HepG2 (cell line): ENCODE measurements at regions not wholly inside any gene's neighbourhood (a gene's known extent, or its start where the extent isn't known, plus 50 kb on each side); places are given as distances from the start of the nearest gene placed in this dataset.

Experiments
- ATAC-seq: fragments of 200-7000 bp; cut with Tn5 transposase; 3 replicates; pipeline ENCODE4 v1.9.1; 2020; ENCODE audit warnings: mild to moderate bottlenecking, moderate library complexity
- BruUV-seq: library from RNA; stranded (reverse); fragments of 400-500 nt; replicated peaks from 2 replicates; lab custom pipeline; 2021; lab: Mats Ljungman, UMichigan
- CTCF ChIA-PET: fragments of 300-600 bp; formaldehyde crosslinking; extraction: SDS; loops from one replicate; lab custom pipeline; 2021; ENCODE audit warnings: low total read pairs, inconsistent platforms, low intra/inter-chr PET ratio; lab: Yijun Ruan, JAX
- POLR2A ChIA-PET: fragments of 350-600 bp; sonication (Branson Sonifier 250); formaldehyde crosslinking; loops from one replicate; lab custom pipeline; 2020; ENCODE audit warnings: antibody characterized with exemption, inconsistent platforms; lab: Yijun Ruan, JAX
- DNase-seq: peaks from one replicate; pipeline ENCODE4 v3.0.0-alpha.2; 2015; ENCODE audit warnings: low spot score
- FAIRE-seq: peaks from 3 replicates; lab custom pipeline; 2011; peaks lifted over from hg19 to GRCh38; lab: Jason Lieb, UNC
- H2AFZ ChIP-seq: one replicate; pipeline ENCODE4 v1.6.1; 2011; ENCODE audit warnings: low read length, inconsistent platforms
- H3K27ac ChIP-seq: fragments of 300-600 bp; 3 replicates; pipeline ENCODE4 v1.8.0; 2011; ENCODE audit warnings: mixed run types, mild to moderate bottlenecking, mixed read lengths, low read length, inconsistent platforms; ENCODE audit not compliant: insufficient read depth; ENCODE audit errors: extremely low read length
- H3K27me3 ChIP-seq, 2 experiments: fragments of 200-600 bp in 1 of 2; 2 replicates in 1 of 2; 3 replicates in 1 of 2; pipeline versions ENCODE4 v1.6.0 to v1.8.0; 2011; ENCODE audit warnings: low read length in 2 of 2, mild to moderate bottlenecking in 2 of 2, moderate library complexity in 2 of 2, inconsistent platforms in 1 of 2; ENCODE audit not compliant: insufficient read depth in 2 of 2, control insufficient read depth in 1 of 2
- H3K36me3 ChIP-seq, 2 experiments: fragments of 200-600 bp in 1 of 2; replicated peaks in 1 of 2; 2 replicates in 1 of 2; 3 replicates in 1 of 2; pipeline versions ENCODE4 v1.5.1 to v1.8.0; 2011; ENCODE audit warnings: low read length in 2 of 2, inconsistent platforms in 1 of 2; ENCODE audit not compliant: insufficient read depth in 2 of 2, control insufficient read depth in 1 of 2
- H3K4me1 ChIP-seq: 2 replicates; pipeline ENCODE4 v1.5.1; 2012; ENCODE audit warnings: low read length, inconsistent platforms; ENCODE audit not compliant: insufficient read depth
- H3K4me2 ChIP-seq: 2 replicates; pipeline ENCODE4 v1.6.0; 2011; ENCODE audit warnings: low read depth, low read length, inconsistent platforms
- H3K4me3 ChIP-seq, 3 experiments: fragments of 200-600 bp in 1 of 3; sonication (generic), shearing (Covaris generic) in 1 of 3; replicated peaks in 1 of 3; 2 replicates each; pipeline ENCODE4 v1.5.1; 2011 to 2016; ENCODE audit warnings: low read length in 3 of 3, inconsistent platforms in 2 of 3, low read depth in 2 of 3, mild to moderate bottlenecking in 2 of 3, control low read depth in 1 of 3, mixed read lengths in 1 of 3; ENCODE audit not compliant: insufficient read depth in 1 of 3
- H3K79me2 ChIP-seq: one replicate; pipeline ENCODE4 v1.6.1; 2011; ENCODE audit warnings: low read length, inconsistent platforms; ENCODE audit not compliant: insufficient read depth
- H3K9ac ChIP-seq: 2 replicates; pipeline ENCODE4 v1.6.0; 2011; ENCODE audit warnings: mild to moderate bottlenecking, low read depth, low read length, inconsistent platforms; ENCODE audit not compliant: insufficient read depth
- H3K9me3 ChIP-seq: 2 replicates; pipeline ENCODE4 v1.5.1; 2012; ENCODE audit warnings: mild to moderate bottlenecking, low read length
- H4K20me1 ChIP-seq: 2 replicates; pipeline ENCODE4 v1.6.0; 2011; ENCODE audit warnings: inconsistent platforms, mild to moderate bottlenecking, low read length, moderate library complexity; ENCODE audit not compliant: insufficient read depth
- FOSL2 ChIP-seq: sonication (generic); formaldehyde crosslinking; IDR thresholded peaks from 2 replicates; pipeline ENCODE4 v1.4.0; 2020; ENCODE audit warnings: missing genetic modification reagents
- GTF2F1 ChIP-seq: fragments of 150-350 bp; IDR thresholded peaks from 2 replicates; pipeline ENCODE4 v1.6.1; 2014; ENCODE audit warnings: low read length
- JDP2 ChIP-seq: sonication (generic); formaldehyde crosslinking; IDR thresholded peaks from 2 replicates; pipeline ENCODE4 v1.8.1; 2022; ENCODE audit warnings: missing genetic modification reagents, borderline replicate concordance
- ZNF124 ChIP-seq: sonication (generic); formaldehyde crosslinking; IDR thresholded peaks from 2 replicates; pipeline ENCODE4 v1.4.0; 2020; ENCODE audit warnings: missing genetic modification reagents
- ZNF430 ChIP-seq: sonication (generic); formaldehyde crosslinking; IDR thresholded peaks from 2 replicates; pipeline ENCODE4 v1.9.0; 2021; ENCODE audit warnings: mild to moderate bottlenecking, missing genetic modification reagents
- ZNF512 ChIP-seq: sonication (generic); formaldehyde crosslinking; IDR thresholded peaks from 2 replicates; pipeline ENCODE4 v1.4.0; 2020; ENCODE audit warnings: mild to moderate bottlenecking, missing genetic modification reagents
- ZNF549 ChIP-seq: sonication (generic); formaldehyde crosslinking; IDR thresholded peaks from 2 replicates; pipeline ENCODE4 v1.5.0; 2020; ENCODE audit warnings: missing genetic modification reagents
- ZNF629 ChIP-seq: sonication (generic); formaldehyde crosslinking; conservative IDR thresholded peaks from 2 replicates; pipeline ENCODE4 v1.5.0; 2020; ENCODE audit warnings: missing genetic modification reagents
- in situ Hi-C: cut with HindIII; loops from 2 replicates; pipeline ENCODE4 v1.10.0; 2017; ENCODE audit warnings: low pct_unique_long_range_greater_than_20kb; ENCODE audit not compliant: extremely low pct_ligation_motif_present
- intact Hi-C: fragments of 100-400 bp; cut with micrococcal nuclease; formaldehyde crosslinking; loops from one replicate; pipeline ENCODE4 v1.10.0; 2022; ENCODE audit not compliant: unreplicated experiment
- TF ChIP-seq, protein P1 (sequence below): sonication (generic); formaldehyde crosslinking; conservative IDR thresholded peaks from 2 replicates; pipeline ENCODE4 v1.4.0; 2020; ENCODE audit warnings: missing genetic modification reagents
- TF ChIP-seq, protein P2 (sequence below): IDR thresholded peaks from 2 replicates; pipeline ENCODE4 v1.6.1; 2012; ENCODE audit warnings: low read depth, low read length, improper control_type of control experiment

- no peak overlapping the region for H3K4me3 ChIP-seq
- ChIA-PET CTCF (no interaction called here), POLR2A (no interaction called here)
- no peaks in the 10 kb centered on the region for H3K4me1 ChIP-seq
- H3K9ac ChIP-seq: no peak overlapping the region
- intact Hi-C loops: no loop called here
- no TSS peak for BruUV-seq
- in situ Hi-C loops: loop anchor here (25.0 kb wide), 2 partner anchors 321 to 821 kb away; no protein-coding TSS in a partner anchor
- H3K9me3 ChIP-seq: peaks cover 16% of the 10 kb centered on the region; the same call in 1 of the 2 replicates
- no peak for ATAC-seq
- H3K36me3 ChIP-seq: no peaks in the 10 kb centered on the region
- H2AFZ ChIP-seq: no peak overlapping the region
- no peak for DNase-seq
- H3K79me2 ChIP-seq: no peaks in the 10 kb centered on the region
- TF ChIP-seq FOSL2 (no peak), ZNF549 (CRISPR knock-in tag) (no peak), ZNF124 (no peak), JDP2 (no peak), ZNF430 (CRISPR knock-in tag) (no peak), ZNF512 (no peak), GTF2F1 (no peak), ZNF629 (CRISPR knock-in tag) (no peak)
- TF ChIP-seq, protein P1, sequence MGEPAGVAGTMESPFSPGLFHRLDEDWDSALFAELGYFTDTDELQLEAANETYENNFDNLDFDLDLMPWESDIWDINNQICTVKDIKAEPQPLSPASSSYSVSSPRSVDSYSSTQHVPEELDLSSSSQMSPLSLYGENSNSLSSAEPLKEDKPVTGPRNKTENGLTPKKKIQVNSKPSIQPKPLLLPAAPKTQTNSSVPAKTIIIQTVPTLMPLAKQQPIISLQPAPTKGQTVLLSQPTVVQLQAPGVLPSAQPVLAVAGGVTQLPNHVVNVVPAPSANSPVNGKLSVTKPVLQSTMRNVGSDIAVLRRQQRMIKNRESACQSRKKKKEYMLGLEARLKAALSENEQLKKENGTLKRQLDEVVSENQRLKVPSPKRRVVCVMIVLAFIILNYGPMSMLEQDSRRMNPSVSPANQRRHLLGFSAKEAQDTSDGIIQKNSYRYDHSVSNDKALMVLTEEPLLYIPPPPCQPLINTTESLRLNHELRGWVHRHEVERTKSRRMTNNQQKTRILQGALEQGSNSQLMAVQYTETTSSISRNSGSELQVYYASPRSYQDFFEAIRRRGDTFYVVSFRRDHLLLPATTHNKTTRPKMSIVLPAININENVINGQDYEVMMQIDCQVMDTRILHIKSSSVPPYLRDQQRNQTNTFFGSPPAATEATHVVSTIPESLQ: no peak
- TF ChIP-seq, protein P2, sequence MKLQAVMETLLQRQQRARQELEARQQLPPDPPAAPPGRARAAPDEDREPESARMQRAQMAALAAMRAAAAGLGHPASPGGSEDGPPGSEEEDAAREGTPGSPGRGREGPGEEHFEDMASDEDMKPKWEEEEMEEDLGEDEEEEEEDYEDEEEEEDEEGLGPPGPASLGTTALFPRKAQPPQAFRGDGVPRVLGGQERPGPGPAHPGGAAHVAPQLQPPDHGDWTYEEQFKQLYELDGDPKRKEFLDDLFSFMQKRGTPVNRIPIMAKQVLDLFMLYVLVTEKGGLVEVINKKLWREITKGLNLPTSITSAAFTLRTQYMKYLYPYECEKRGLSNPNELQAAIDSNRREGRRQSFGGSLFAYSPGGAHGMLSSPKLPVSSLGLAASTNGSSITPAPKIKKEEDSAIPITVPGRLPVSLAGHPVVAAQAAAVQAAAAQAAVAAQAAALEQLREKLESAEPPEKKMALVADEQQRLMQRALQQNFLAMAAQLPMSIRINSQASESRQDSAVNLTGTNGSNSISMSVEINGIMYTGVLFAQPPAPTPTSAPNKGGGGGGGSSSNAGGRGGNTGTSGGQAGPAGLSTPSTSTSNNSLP: no peak
- TF ChIP-seq, all 625 proteins: peak for 0
- no peak overlapping the region for H3K27ac ChIP-seq
- H3K4me2 ChIP-seq: no peak overlapping the region
- no peaks in the 10 kb centered on the region for H4K20me1 ChIP-seq
- H3K27me3 ChIP-seq: no peaks in the 10 kb centered on the region; a peak in 1 of 5 replicates
- FAIRE-seq: no peak
Observed at GRCh38 chr18:75482880-75483279, 55.4 kb upstream of the SMIM21 start.
